Aorta (tissue), 5 donors: ENCODE measurements at regions not wholly inside any gene's neighbourhood (a gene's known extent, or its start where the extent isn't known, plus 50 kb on each side); places are given as distances from the start of the nearest gene placed in this dataset.
"Not testable (repeated sequence)": the region's sequence is repeated elsewhere in the genome, so short reads cannot be mapped to it uniquely, and the experiment has no call there.

ENCODE experiments used
- ATAC-seq: fragments of 200-7000 bp; cut with Tn5 transposase; one replicate; pipeline ENCODE4 v1.9.1; 2022; ENCODE audit warnings: moderate library complexity; ENCODE audit not compliant: low FRiP score
- DNase-seq, 2 donors: peaks; one replicate each; pipeline ENCODE4 v3.0.0-alpha.2; 2020
- H3K27ac ChIP-seq, 2 donors: one replicate each; pipeline ENCODE4 v1.5.1; 2013; ENCODE audit warnings: low read length in 2 of 2, mild to moderate bottlenecking in 2 of 2, moderate library complexity in 2 of 2, control low read depth in 1 of 2, inconsistent platforms in 1 of 2, low read depth in 1 of 2
- H3K27me3 ChIP-seq, 2 donors: one replicate each; pipeline ENCODE4 v1.6.1; 2013; ENCODE audit warnings: control low read depth in 1 of 2, low read length in 1 of 2, mild to moderate bottlenecking in 1 of 2, moderate library complexity in 1 of 2; ENCODE audit not compliant: insufficient read depth in 2 of 2, control insufficient read depth in 1 of 2
- H3K36me3 ChIP-seq, 2 donors: one replicate each; pipeline ENCODE4 v1.6.1; 2013; ENCODE audit warnings: control low read depth in 1 of 2, low read length in 1 of 2, mild to moderate bottlenecking in 1 of 2; ENCODE audit not compliant: insufficient read depth in 2 of 2, control insufficient read depth in 1 of 2
- H3K4me1 ChIP-seq, 2 donors: one replicate each; pipeline ENCODE4 v1.6.1; 2013; ENCODE audit warnings: low read length in 2 of 2, control low read depth in 1 of 2, mild to moderate bottlenecking in 1 of 2, moderate library complexity in 1 of 2; ENCODE audit not compliant: insufficient read depth in 2 of 2, control insufficient read depth in 1 of 2
- H3K4me3 ChIP-seq, 2 donors: one replicate each; pipeline ENCODE4 v1.5.1; 2013; ENCODE audit warnings: low read length in 2 of 2, control low read depth in 1 of 2, mild to moderate bottlenecking in 1 of 2
- H3K9me3 ChIP-seq: one replicate; pipeline ENCODE4 v1.6.1; 2013; ENCODE audit warnings: mild to moderate bottlenecking, low read length; ENCODE audit not compliant: control insufficient read depth
- whole genome bisulfite sequencing, 2 donors: extraction: QIAGEN DNeasy Blood & Tissue Kit; methylation state at CpG; one replicate each; pipeline ENCODE4 v1.1.7; 2013; 5-methylcytosine and 5-hydroxymethylcytosine counted together
- intact Hi-C, 2 donors: fragments of 100-400 bp; cut with DNase I; formaldehyde crosslinking; loops; one replicate each; pipeline versions ENCODE4 v1.14.2 to v1.15.0; 2022
- donor health status: healthy with polysubstance abuse.
- donor health status: Bipolar disorder and iron deficiency.
- donor health status: DM: no; HTN: no; CAD: no.
- donor health status: DM: no; HTN: no; CAD: no.
- donor health status: DM: yes; HTN: yes; CAD: no.

- ATAC-seq: no peak
These were observed 506.8 kb downstream of the EDEM1 start for GRCh38 chr3:5694266-5694665.

GRCh38 chr3:5698851-5699250 lies 511.3 kb downstream of the EDEM1 start:
- DNase-seq: no peak
- H3K9me3 ChIP-seq: no peaks in the 10 kb centered on the region
- intact Hi-C loops: no loop called here
- 89 to 92% methylated on average over 9 of the region's 9 CpGs for WGBS, 2 donors
- H3K4me1 ChIP-seq: no peaks in the 10 kb centered on the region
- ATAC-seq: no peak
- no peaks in the 10 kb centered on the region for H3K36me3 ChIP-seq
- H3K4me3 ChIP-seq: no peak overlapping the region
- H3K27ac ChIP-seq: no peak overlapping the region
- no peaks in the 10 kb centered on the region for H3K27me3 ChIP-seq

More at GRCh38 chr3:5694266-5694665, 506.8 kb downstream of the EDEM1 start:
- peaks cover 3% of the 10 kb centered on the region for H3K9me3 ChIP-seq
- whole genome bisulfite sequencing, 2 donors: 52 to 54% methylated on average over 1 of the region's 1 CpG
- intact Hi-C loops: no loop called here
- H3K4me3 ChIP-seq: no peak overlapping the region
- no peaks in the 10 kb centered on the region for H3K4me1 ChIP-seq
- DNase-seq: no peak
- H3K36me3 ChIP-seq: no peaks in the 10 kb centered on the region
- no peak overlapping the region for H3K27ac ChIP-seq
- H3K27me3 ChIP-seq: no peaks in the 10 kb centered on the region

GRCh38 chr3:5699313-5699712 lies 511.8 kb downstream of the EDEM1 start:
- WGBS, 2 donors: 88 to 90% methylated on average over 6 of the region's 6 CpGs
- intact Hi-C loops: no loop called here
- Histone ChIP-seq H3K4me1 (no peaks in the 10 kb centered on the region), H3K27ac (no peak overlapping the region), H3K27me3 (no peaks in the 10 kb centered on the region), H3K9me3 (no peaks in the 10 kb centered on the region), H3K36me3 (no peaks in the 10 kb centered on the region), H3K4me3 (no peak overlapping the region)
- DNase-seq (no peak), ATAC-seq (no peak)

GRCh38 chr3:5699811-5700210 lies 512.3 kb downstream of the EDEM1 start:
- no peaks in the 10 kb centered on the region for H3K4me1 ChIP-seq
- no peak for ATAC-seq
- WGBS, 2 donors: 72 to 77% methylated on average over 2 of the region's 2 CpGs
- DNase-seq: no peak
- no peaks in the 10 kb centered on the region for H3K9me3 ChIP-seq
- no peak overlapping the region for H3K27ac ChIP-seq
- no peaks in the 10 kb centered on the region for H3K36me3 ChIP-seq
- intact Hi-C loops: no loop called here
- no peak overlapping the region for H3K4me3 ChIP-seq
- H3K27me3 ChIP-seq: no peaks in the 10 kb centered on the region

GRCh38 chr3:5701005-5701404 lies 513.5 kb downstream of the EDEM1 start:
- ATAC-seq, H3K27ac ChIP-seq, DNase-seq, intact Hi-C loops, H3K4me1 ChIP-seq, H3K9me3 ChIP-seq, H3K36me3 ChIP-seq, H3K27me3 ChIP-seq, H3K4me3 ChIP-seq: not testable (repeated sequence)
- 84 to 89% methylated on average over 2 of the region's 2 CpGs for WGBS, 2 donors

GRCh38 chr3:5707794-5708193 lies 520.3 kb downstream of the EDEM1 start:
- no peaks in the 10 kb centered on the region for H3K9me3 ChIP-seq
- H3K36me3 ChIP-seq: no peaks in the 10 kb centered on the region
- no peaks in the 10 kb centered on the region for H3K4me1 ChIP-seq
- no peak overlapping the region for H3K4me3 ChIP-seq
- no peak for DNase-seq
- WGBS, 2 donors: 17 to 33% methylated on average over 2 of the region's 2 CpGs
- intact Hi-C loops: no loop called here
- H3K27me3 ChIP-seq: no peaks in the 10 kb centered on the region
- no peak for ATAC-seq
- no peak overlapping the region for H3K27ac ChIP-seq

- Histone ChIP-seq H3K4me3 (no peak overlapping the region), H3K27ac (no peak overlapping the region), H3K36me3 (no peaks in the 10 kb centered on the region), H3K9me3 (no peaks in the 10 kb centered on the region), H3K27me3 (no peaks in the 10 kb centered on the region), H3K4me1 (no peaks in the 10 kb centered on the region)
- 58 to 71% methylated on average over 2 of the region's 2 CpGs for WGBS, 2 donors
- DNase-seq (no peak), ATAC-seq (no peak)
- intact Hi-C loops: no loop called here
These were observed 522.2 kb downstream of the EDEM1 start for GRCh38 chr3:5709714-5710113.

GRCh38 chr3:5710718-5711117 lies 523.2 kb downstream of the EDEM1 start:
- 56 to 72% methylated on average over 3 of the region's 3 CpGs for WGBS, 2 donors
- Histone ChIP-seq H3K27me3 (no peaks in the 10 kb centered on the region), H3K9me3 (no peaks in the 10 kb centered on the region), H3K4me1 (no peaks in the 10 kb centered on the region), H3K4me3 (no peak overlapping the region), H3K36me3 (no peaks in the 10 kb centered on the region), H3K27ac (no peak overlapping the region)
- intact Hi-C loops: no loop called here
- no peak for ATAC-seq
- no peak for DNase-seq

- Histone ChIP-seq H3K4me1 (no peaks in the 10 kb centered on the region), H3K36me3 (no peaks in the 10 kb centered on the region), H3K27me3 (no peaks in the 10 kb centered on the region), H3K9me3 (peaks cover 2% of the 10 kb centered on the region), H3K4me3 (no peak overlapping the region), H3K27ac (no peak overlapping the region)
- WGBS, 2 donors: 11 to 55% methylated on average over 1 of the region's 1 CpG
- intact Hi-C loops: no loop called here
- DNase-seq (no peak), ATAC-seq (no peak)
These were observed 529.7 kb downstream of the EDEM1 start for GRCh38 chr3:5717254-5717653.
